NCI-H526 (cell line): ENCODE measurements at regions not wholly inside any gene's neighbourhood (a gene's known extent, or its start where the extent isn't known, plus 50 kb on each side); places are given as distances from the start of the nearest gene placed in this dataset.
"Not testable (repeated sequence)": the region's sequence is repeated elsewhere in the genome, so short reads cannot be mapped to it uniquely, and the experiment has no call there.

Experiments used
- DNase-seq, 2 experiments: peaks; one replicate each; lab custom pipeline; 2025; lab: John Stamatoyannopoulos, UW

- DNase-seq = no peak
These were observed 342.8 kb upstream of the NDST4 start for GRCh38 chr4:115456231-115456630.

GRCh38 chr4:115454228-115454627 lies 340.8 kb upstream of the NDST4 start:
- DNase-seq = no peak

- no peak for DNase-seq
These were observed 340.0 kb upstream of the NDST4 start for GRCh38 chr4:115453416-115453815.

GRCh38 chr4:115452229-115452628 lies 338.8 kb upstream of the NDST4 start:
- DNase-seq = not testable (repeated sequence)

GRCh38 chr4:115437739-115438138 lies 324.3 kb upstream of the NDST4 start:
- DNase-seq = no peak

GRCh38 chr4:115433491-115433890 lies 320.1 kb upstream of the NDST4 start:
- DNase-seq = no peak

GRCh38 chr4:115430024-115430423 lies 316.6 kb upstream of the NDST4 start:
- DNase-seq = no peak

- no peak for DNase-seq
These were observed 315.0 kb upstream of the NDST4 start for GRCh38 chr4:115428455-115428854.

GRCh38 chr4:115424852-115425251 lies 311.4 kb upstream of the NDST4 start:
- DNase-seq = peak in 1 of 2 experiments; percentile 20

- DNase-seq = no peak
These were observed 305.4 kb upstream of the NDST4 start for GRCh38 chr4:115418635-115419396.

- DNase-seq = no peak
These were observed 282.6 kb upstream of the NDST4 start for GRCh38 chr4:115396034-115396433.

- DNase-seq = no peak
These were observed 263.4 kb upstream of the NDST4 start for GRCh38 chr4:115376866-115377265.

- DNase-seq = no peak
These were observed 261.2 kb upstream of the NDST4 start for GRCh38 chr4:115374621-115375020.

GRCh38 chr4:115370490-115370889 lies 257.1 kb upstream of the NDST4 start:
- no peak for DNase-seq

- DNase-seq = no peak
These were observed 256.6 kb upstream of the NDST4 start for GRCh38 chr4:115370012-115370411.

- DNase-seq = no peak
These were observed 253.0 kb upstream of the NDST4 start for GRCh38 chr4:115366390-115366789.

- DNase-seq = no peak
These were observed 251.8 kb upstream of the NDST4 start for GRCh38 chr4:115365185-115365584.

GRCh38 chr4:115361781-115362180 lies 248.4 kb upstream of the NDST4 start:
- no peak for DNase-seq

GRCh38 chr4:115360431-115360830 lies 247.0 kb upstream of the NDST4 start:
- no peak for DNase-seq

GRCh38 chr4:115357776-115358175 lies 244.4 kb upstream of the NDST4 start:
- no peak for DNase-seq

- DNase-seq = no peak
These were observed 242.8 kb upstream of the NDST4 start for GRCh38 chr4:115356176-115356575.

- no peak for DNase-seq
These were observed 241.9 kb upstream of the NDST4 start for GRCh38 chr4:115355329-115355728.

GRCh38 chr4:115353370-115353769 lies 239.9 kb upstream of the NDST4 start:
- DNase-seq = no peak

GRCh38 chr4:115343171-115343570 lies 229.8 kb upstream of the NDST4 start:
- DNase-seq = no peak
